8988T (cell line): ENCODE measurements at regions not wholly inside any gene's neighbourhood (a gene's known extent, or its start where the extent isn't known, plus 50 kb on each side); places are given as distances from the start of the nearest gene placed in this dataset.

Source experiments
- DNase-seq: peaks from one replicate; pipeline ENCODE4 v3.0.0; 2011

- no peak for DNase-seq
Observed at GRCh38 chr2:145032791-145033190, 512.9 kb upstream of the ZEB2 start.

GRCh38 chr2:145029873-145030272 lies 510.0 kb upstream of the ZEB2 start:
- DNase-seq: no peak

GRCh38 chr2:145029081-145029480 lies 509.2 kb upstream of the ZEB2 start:
- DNase-seq: no peak

- DNase-seq: no peak
Observed at GRCh38 chr2:145028101-145028920, 508.4 kb upstream of the ZEB2 start.

DNA sequence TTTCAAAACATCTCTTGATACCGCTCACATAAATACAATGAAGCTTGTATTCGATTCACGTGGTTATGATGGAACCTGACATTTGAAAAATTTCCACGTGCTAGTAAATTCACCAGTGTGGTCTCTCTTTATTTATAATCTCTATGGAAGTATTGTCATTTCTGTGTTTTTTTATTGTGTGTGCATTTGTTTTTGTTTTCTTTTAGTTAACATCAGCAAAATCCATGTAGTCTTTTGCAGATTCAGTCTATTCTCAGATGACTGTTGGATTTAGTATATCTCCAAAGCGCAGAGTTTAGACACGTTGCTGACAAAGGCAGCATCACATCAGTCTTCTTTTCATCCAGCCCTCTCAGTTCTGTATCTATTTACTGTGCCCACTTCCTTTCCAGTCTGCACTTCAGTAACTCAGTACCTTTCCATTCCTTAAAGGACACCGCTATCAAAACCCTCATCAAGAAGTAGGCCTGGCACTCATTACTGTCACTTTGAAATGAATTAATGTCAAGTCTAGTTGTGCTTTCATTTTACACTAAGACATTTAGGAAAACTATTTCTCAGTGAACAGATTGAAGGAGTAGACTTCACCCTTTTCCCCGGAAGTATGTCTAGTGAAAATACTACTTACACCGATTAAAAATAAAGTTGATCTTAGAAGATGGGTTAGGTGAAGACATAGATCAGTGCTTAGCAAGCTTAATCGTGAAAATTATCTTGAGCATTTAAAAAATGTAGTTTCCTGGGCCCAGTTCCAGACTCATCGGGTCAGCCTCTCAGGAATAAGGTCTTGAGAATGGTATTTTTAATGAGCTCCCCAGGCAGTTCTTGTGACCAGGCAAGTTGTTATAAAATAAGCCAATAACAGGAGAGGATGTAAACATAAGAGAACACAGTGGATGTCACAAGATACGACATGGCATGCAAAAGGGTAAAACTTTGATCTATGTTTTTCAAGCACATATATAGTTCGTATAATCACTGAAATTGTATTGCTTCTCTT lies 506.8 kb upstream of the ZEB2 start:
- no peak for DNase-seq

DNA sequence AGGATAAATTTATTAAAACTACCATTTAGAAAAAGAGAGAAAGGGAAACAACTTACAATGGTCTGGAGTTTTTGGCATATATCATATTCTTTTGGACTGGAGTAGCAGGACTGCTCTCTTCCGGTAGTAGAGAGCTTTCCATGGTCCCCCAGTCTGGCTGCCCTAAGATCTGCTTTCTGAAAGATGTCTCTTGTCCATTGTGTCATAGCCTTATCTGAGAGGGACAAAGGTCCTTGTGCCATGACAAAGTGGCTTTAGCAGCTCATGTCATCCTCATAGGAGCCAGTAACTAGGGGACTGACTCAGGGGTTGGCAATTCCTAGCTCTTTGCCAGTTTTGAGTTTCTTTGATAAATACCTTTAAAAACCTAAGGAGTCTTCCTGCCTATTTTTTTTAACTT lies 505.5 kb upstream of the ZEB2 start:
- DNase-seq: no peak

DNA sequence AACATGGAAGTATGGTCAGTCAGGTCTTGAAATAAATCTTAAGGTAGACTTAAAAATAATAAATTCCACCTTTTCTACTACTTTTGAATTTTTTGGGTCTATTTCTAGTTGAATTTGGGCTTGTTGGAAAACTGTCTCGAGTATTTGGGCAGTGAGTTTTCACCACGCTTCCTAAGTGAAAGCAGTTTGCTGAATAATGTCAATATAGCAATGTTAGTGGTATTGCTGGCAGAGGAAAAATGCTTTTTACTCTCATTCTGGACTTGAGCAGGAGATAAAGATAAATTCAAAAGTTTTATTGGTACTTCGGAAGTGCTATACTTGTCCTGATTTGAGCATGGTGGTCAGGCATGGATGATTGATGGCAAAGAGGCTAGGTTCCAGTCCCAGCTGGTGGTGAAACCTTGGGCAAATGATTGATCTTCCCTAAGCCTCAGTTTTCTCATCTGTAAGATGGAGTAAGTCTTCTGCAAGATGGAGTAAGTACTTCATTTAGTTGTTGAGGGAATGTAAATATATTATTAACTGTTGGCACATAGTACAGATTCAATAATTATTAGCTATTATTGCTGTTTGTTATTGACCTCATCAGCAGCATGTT lies 503.5 kb upstream of the ZEB2 start:
- no peak for DNase-seq

GRCh38 chr2:145022666-145023333 lies 502.9 kb upstream of the ZEB2 start:
- no peak for DNase-seq

DNA sequence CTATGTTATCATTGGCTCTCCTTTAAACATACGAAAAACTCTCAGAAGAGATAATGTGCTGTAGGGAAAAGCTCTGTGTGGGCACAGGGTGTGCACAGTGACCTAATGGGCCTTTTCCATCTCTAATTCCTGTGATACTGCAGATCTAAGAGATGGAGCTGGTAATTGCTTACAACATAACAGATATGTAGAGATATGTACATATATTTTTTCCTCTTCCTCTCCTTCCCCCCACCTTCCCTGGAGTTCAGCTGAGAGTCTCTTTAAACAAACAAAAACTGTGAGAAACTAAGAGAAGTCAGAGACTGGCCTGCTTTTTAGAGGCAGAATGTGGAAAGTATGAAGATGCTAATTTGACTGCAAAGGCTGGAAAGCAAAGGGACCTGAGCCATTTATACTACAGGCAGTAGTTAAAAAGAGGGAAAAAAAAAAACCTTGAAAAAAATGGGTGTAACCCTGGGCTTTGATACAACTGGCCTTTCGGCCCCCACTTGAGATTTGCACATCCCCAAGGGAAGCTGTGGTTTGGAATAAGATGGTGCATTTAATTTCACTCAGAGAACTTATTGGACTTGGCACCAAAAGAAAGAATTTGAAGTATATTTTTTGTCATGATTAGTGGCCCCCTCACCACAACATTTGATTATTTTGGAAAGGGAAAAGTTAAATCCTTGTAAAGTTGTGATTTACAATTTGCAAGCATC lies 502.2 kb upstream of the ZEB2 start:
- no peak for DNase-seq

GRCh38 chr2:145020694-145021093 lies 500.8 kb upstream of the ZEB2 start:
- no peak for DNase-seq

GRCh38 chr2:145020139-145020538 lies 500.2 kb upstream of the ZEB2 start:
- no peak for DNase-seq

GRCh38 chr2:145018502-145018901 lies 498.6 kb upstream of the ZEB2 start:
- no peak for DNase-seq

- DNase-seq: no peak
Observed at GRCh38 chr2:145017149-145017548, 497.2 kb upstream of the ZEB2 start.

DNA sequence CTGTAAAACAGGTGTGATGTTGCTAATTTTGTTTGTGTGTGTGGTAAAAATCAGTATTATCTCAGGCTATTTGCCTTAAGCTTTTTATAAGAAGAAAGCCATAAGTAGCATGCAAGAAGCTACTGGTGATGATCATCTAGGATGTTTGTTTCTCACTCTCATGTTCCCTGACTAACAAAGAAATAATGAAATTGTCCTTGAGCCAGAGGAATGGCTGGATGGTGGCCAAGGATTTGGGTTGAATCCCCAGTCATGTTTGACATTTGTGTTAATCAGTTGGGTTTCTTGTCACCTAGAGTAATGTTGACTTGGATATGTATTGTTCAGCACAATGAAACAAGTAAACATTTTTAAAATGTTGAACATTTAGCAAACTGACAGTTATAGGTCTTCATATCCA lies 496.8 kb upstream of the ZEB2 start:
- DNase-seq: no peak

- no peak for DNase-seq
Observed at GRCh38 chr2:145015561-145015960, 495.6 kb upstream of the ZEB2 start.

DNA sequence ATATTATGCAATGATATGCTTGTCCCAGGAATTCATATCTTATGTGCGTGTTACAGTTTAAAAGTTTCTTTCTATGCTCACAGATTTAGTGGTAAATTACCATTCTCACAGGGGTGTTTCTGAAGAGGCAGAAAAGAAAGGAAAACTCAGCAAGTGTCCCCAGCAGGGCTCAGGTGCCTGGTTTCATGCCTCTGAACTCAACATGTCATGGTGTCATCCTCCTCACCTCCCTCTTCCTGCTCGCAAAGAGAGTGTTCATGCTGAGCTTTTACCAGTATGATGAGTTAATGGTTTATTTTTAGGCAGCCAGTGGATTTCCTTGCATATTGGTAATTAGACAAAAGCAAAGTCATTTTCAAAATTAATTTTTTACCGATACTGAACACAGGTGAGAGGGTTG lies 492.9 kb upstream of the ZEB2 start:
- DNase-seq: no peak

DNA sequence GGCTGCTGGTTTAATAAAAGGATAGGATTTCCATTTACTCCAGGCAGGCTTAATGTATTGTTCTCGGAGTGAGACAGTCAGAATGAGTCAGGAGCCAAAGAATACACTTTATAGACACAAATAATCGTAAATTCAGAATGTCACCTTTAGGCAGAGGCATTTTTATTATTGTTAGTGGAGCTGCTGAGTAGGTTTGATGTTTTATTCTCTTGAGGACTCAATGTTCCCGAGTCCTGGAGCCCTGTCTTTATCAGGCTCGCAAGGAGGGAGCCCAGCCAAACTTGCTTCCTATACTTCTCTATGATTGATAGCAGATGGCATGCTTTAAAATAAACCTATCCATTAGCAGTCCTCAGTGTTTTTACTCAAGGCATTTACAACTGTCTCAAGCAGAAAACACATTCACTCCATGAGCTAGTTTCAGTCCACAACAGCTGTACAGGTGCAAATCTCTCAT lies 492.3 kb upstream of the ZEB2 start:
- DNase-seq: no peak

- DNase-seq: no peak
Observed at GRCh38 chr2:145010635-145011034, 490.7 kb upstream of the ZEB2 start.

GRCh38 chr2:145007960-145008263 lies 488.0 kb upstream of the ZEB2 start:
- DNase-seq: no peak

GRCh38 chr2:145007093-145007959 lies 487.4 kb upstream of the ZEB2 start:
- peak; percentile 9 for DNase-seq

GRCh38 chr2:145002624-145003023 lies 482.7 kb upstream of the ZEB2 start:
- no peak for DNase-seq
